EH (cell line): ENCODE measurements at regions not wholly inside any gene's neighbourhood (a gene's known extent, or its start where the extent isn't known, plus 50 kb on each side); places are given as distances from the start of the nearest gene placed in this dataset.
"Not testable (repeated sequence)": the region's sequence is repeated elsewhere in the genome, so short reads cannot be mapped to it uniquely, and the experiment has no call there.

Source experiments
- DNase-seq: peaks from one replicate; pipeline ENCODE4 v3.0.0-alpha.2; 2015; ENCODE audit warnings: low read depth

DNA sequence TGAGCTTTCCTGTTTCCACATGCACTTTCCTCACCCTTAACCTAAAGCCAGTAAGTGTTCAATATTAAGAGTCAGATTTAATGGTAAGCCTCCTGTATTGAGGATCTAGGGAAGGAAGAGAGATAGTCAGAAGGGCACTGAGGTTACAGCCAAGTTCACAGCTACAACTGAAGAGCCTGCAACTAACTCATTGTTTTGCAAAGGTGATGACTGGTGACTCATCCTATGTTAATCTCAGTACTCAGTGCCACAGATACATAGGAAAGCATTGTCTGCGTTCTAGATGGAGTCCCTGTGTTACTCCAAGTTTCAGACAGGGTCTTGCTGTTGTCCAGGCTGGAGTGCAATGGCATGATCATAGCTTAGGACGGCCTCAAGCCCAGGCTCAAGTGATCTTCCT lies 157.0 kb upstream of the RBM19 start:
- DNase-seq: no peak

DNA sequence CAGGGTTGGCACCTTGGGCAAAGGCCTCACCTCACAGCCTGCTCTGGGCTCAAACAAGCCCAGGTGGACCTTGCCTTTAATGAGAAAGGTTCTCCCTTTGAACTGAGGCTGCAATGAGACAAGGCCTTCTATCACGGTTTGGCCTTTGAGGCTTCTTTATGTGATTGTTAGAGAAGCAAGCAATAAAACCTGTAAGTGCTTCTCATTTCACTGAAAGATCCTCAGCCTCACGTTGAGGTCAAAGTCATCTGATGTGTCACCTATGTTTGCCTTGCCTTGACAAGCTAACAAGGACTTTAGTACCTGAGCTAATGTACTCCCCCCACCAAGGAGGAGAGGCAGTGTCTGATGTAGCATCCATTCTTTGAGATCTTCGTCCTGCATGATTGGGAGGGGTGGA lies 155.9 kb upstream of the RBM19 start:
- no peak for DNase-seq

DNA sequence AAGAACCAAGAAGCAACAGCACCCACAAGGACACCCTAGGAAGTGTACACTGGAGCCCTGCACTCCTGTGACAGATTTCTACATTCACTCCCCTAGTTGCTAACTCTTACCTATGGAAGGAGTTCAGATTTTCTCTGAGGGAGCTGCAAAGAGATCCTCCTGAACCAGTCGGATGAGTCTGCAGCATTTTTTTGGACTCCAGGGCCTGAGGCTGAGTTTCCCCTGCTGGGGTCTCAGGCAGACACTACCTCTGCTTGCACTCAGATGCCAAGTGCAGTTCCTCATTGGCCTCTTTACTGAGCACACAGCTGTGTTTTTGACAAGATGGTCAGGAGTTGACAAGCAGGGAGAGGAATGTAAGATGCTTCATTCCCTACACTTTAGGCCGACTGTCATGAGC lies 153.2 kb upstream of the RBM19 start:
- no peak for DNase-seq

DNA sequence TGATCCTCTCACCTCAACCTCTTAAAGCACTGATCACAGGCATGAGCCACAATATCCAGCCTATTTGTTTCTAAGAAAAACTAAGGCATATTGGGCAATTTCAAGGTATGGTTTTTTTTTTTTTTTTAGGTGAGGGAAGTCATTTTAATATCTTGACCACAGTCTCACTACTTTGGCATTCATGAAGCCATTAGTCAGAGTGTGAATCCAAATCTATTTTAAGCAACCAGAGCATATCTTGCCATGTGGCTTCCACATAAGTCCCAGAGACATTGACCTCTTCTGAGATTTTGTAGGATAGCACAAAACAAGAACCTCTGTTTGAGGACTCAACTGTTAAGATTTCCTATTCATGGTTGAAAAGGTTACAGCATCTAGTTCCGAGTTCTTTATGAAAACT lies 130.3 kb upstream of the RBM19 start:
- DNase-seq: peak; percentile 83

DNA sequence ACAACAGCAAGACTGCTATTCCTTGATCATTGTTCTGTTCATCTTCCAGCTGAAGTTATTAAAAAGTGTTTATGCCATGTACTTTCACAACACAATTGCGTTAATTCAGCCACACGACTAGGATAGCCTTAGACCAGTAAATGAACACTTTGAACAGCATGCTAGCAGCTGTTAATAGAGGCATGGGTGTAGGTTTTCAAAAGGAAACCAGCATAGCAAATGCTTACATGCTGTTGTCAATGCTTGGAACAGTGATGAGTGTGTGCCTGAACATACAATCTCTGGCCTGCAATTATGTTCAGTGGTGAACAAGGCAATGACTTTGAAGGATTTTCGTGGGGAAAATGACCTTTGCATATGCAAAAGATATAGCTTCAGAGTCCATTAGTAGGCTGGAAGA lies 127.4 kb upstream of the RBM19 start:
- no peak for DNase-seq

DNA sequence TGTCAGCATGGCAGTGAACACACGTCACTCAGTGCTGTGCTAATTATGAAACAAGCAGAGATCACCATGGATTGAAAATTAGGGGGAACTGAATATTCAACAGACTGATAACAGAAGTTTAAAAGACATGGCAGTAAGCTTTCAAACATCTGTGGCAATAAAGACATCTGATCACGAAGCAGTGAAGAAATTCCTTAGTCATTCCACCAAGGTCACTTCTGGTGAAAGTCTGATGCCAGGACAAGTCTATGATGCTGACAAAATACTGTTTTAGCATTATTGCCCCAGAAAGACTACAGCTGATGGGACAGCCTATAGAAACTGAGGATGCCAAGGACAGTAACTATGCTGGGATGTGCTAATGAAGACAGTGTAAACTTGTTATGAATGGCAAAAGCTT lies 126.9 kb upstream of the RBM19 start:
- DNase-seq: peak; percentile 5

DNA sequence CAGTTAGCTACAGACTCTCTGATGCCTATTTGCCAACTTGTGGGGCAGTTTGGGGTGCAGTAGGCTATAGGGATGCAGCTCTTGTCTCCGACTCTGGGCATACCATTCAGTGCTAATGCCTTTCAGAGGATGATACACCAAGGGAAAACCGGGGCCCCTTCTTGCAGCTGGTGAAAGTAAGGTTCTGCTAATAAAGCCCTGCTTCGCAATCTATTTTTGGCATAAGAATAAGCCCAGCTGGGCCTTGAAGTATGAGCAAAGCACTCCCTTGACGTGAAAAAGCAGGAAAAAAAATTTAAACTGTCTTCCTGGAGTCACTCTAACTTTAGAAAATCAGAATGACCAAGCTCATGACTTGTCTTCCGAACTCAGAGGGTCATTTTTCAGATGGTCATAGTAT lies 124.1 kb upstream of the RBM19 start:
- no peak for DNase-seq

DNA sequence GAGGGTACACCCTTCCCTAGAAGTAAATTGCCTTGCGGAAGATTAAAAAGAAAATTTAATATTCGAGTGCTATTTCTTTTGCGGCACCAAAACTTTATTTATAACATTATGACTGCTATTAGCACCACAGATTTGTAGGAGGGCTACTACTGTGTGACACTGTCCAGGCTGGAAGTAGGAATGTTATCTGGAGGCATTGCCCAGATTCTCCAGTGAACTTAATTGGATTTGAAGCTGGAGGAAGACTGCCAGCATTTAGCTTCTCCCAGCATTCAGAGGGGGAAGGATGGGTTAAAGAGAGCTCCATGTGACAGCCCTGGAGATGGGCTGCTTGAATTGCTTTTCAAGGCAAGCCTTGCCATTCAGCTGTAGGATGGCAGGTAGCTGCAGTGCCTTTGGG lies 107.0 kb upstream of the RBM19 start:
- DNase-seq: no peak

DNA sequence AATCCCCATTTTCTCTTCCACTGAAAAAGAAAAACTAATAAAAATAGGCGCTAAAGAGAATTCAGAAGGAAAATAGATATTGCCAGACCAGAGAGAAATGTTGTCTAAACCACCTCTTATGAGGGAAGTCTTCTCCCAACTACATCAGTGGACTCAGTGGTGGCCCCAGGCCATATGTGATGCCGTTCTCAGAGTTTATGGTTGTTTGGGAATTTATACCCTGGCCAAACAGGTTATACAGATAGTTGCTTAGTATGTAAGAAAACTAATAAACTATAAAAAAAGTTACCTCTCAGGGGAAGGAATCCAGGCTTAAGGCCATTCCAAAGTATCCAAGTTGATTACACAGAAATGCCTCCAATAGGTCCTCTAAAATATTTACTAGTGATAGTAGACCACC lies 103.4 kb upstream of the RBM19 start:
- DNase-seq: no peak

DNA sequence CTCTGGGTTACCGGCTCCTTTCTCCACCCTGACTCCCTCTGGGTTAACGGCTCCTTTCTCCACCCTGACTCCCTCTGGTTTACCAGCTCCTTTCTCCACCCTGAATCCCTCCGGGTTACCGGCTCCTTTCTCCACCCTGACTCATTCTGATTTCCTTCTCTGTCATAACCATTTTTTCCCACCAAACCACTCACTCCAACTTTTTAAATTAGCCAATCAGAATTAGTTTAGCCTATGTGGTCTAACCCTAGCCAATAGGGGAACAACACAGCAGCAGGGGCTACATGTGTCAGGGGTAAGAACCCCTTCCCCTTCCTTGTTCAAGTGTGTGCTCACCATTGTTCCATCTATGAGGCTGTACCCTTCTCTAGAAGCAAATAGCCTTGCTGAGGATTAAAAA lies 98.4 kb upstream of the RBM19 start:
- peak; percentile 4 for DNase-seq

DNA sequence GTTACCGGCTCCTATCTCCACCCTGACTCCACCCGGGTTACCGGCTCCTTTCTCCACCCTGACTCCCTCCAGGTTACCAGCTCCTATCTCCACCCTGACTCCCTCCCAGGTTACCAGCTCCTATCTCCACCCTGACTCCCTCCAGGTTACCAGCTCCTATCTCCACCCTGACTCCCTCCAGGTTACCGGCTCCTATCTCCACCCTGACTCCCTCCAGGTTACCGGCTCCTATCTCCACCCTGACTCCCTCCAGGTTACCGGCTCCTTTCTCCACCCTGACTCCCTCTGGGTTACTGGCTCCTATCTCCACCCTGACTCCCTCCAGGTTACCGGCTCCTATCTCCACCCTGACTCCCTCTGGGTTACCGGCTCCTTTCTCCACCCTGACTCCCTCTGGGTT lies 97.9 kb upstream of the RBM19 start:
- not testable (repeated sequence) for DNase-seq

DNA sequence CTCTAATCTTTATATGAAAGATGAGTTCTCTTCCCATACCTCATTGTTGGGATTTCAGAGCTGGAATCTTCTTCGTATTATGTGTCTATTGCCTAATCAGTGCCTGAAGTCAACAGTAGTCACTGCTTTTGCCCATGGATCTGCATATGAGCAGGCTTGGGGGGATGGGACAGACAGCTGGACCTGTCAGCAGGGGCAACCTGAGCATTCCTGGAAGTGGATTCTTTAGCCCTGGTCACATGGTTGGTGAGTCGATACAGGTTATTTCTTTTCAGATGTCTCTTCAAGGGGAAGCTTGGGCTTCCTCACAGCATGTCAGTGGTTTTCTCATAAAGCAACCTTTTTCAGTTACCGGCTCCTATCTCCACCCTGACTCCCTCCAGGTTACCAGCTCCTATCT lies 97.3 kb upstream of the RBM19 start:
- DNase-seq: no peak

DNA sequence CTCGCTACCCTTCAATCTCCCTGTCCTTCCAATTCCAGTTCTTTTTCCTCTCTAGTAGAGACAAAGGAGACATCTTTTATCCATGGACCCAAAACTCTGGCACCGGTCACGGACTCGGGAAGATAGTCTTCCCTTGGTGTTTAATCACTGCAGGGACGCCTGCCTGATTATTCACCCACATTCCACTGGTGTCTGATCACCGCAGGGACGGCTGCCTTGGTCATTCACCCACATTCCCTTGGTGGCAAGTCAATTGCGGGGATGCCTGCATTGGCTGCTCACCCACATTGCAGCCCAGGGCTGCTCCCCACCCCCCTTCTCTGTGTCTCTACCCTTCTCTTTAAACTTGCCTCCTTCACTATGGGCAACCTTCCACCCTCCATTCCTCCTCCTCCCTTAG lies 90.2 kb upstream of the RBM19 start:
- DNase-seq: peak; percentile 69

DNA sequence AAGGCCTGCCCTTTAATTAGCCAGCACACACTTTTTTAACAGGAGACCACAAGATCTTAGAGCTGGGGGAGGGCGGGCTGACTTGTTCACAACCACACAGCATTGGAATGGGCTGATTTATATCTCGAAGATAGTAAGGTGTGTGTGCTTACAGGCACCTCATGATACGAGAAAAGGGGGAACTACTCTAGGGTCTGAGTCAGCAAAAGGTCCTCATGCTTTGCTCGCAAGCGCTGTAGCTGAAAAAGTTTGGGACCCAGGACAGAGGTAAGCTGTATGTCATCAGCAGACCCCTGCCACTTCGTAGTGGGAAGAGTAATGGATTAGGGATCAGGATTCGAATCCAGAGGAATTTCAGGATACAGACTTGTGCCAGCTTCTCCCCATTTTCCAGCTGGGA lies 88.9 kb upstream of the RBM19 start:
- DNase-seq: no peak

DNA sequence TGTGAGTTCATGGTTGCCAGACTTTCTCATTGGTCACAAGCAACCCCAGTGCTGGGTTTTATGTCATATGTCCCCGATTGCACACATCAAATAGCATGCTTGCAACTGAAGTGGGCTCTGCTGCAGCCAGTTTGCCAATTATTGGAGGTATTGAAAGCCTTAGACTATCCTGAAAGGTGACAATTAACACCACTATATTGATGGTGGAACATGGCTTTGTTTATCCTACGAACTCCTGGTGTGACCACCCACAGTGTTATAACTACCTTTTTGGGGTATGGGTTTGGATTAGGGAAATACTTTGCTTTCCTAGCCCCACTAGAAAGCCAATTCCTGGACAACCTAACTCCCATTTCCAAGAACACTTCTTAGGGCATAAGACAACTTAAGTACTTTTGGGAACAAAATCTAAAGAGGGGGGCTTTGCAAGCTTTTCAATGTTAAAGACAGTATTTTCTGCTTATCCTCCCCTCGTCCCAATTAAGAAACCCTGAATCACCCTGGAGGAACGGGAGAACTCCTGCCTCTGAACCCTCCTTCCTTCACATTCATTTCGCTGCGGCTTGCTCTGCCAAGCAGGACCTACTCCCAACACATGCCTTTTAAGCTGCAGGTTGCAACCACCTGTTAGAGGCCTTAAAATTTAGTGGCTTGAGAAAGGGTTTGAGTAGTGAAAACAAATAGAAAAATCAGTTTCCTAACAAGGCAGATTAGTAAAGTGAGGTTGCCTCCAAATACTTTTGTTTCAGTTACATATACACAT lies 80.3 kb upstream of the RBM19 start:
- DNase-seq: no peak

DNA sequence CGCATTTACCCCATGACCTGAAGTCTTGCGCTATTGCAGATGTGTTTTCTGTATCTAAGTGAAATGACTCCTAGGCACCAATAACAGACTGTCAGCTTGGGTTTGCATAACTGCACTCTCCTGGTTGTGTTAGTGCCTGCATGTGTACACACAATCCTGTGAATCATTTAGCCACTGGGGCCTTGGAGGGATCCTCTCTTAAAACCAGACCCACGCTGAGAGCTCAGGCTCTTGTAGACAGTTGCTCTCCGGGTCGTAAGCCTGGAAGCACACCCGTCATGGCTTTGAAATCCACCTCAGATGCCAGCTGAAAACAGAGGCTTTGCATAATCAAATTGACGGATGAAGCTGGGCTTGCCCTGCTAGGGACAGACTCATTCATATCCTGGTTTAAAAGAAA lies 79.2 kb upstream of the RBM19 start:
- no peak for DNase-seq

DNA sequence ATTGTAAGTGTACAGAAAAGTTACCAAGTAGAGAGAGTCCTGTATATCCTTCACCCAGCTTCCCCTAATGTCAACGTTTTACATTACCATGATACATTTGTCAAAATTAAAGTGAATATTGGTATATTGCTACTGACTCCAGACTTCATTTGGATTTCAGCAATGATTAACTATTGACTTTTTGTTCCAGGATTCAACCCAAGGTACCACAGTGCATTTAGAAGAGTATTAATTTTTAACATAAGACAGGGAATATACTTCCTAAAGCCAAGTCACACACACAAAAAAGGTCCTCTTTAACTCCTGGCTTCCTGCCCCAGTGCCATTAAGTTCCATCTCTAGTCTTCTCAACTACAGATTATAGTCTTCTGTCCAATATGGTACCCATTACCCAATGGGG lies 75.5 kb upstream of the RBM19 start:
- DNase-seq: no peak

DNA sequence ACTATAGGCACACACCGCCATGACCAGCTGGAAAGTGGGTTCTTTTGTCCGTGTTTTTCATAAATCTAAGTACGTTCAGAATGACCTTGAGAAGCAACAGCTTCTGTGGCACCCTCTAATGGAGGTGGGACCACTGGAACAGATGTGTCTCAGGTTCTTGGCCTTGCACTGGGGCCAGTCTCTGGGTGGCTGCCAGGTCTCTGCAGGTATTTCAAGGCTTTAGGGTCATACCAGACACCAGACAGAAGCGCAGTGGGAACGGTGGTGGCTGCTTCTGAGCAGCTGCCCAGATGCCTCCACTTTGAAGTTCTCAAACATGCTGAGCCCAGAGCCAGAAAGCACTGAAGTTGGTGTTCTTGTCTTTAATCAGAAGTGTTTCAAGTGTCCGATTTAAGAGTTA lies 75.0 kb upstream of the RBM19 start:
- no peak for DNase-seq

DNA sequence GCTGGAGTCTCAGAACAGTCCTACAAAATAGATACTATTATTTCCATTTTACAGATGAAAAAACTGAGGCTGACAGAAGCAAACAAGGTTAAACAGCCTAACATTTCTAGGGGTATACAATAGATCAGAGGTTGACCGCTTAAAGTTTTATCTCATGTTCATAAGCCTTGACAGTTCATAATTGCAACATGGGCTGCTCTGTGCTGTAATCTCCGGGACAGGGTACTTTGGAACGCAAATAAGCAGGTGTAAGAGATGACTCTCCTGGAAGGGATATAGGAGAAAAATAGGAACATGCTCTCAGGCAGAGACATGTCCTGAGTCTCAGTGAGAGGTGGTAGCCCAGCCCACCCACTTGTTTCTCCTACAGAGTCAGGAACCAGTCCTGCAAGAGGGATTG lies 72.8 kb upstream of the RBM19 start:
- DNase-seq: no peak

DNA sequence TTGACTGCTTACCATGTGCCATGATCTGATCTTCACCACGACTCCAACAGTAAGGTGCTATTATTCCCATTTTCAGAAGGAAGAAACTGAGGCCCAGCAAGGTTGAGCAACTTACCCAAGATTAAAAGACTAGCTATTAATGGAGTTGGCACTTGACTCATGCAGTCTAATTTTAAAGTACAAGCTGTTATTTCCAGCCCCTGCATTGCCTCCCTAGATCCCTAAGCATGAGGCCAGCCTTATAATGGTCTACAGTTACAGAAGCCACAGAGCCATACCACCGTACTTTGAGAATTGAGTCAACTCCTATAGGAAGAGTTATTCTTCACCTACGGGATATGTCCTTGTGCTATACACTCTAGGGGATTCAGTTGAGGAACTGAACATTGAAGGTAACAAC lies 66.7 kb upstream of the RBM19 start:
- DNase-seq: no peak

DNA sequence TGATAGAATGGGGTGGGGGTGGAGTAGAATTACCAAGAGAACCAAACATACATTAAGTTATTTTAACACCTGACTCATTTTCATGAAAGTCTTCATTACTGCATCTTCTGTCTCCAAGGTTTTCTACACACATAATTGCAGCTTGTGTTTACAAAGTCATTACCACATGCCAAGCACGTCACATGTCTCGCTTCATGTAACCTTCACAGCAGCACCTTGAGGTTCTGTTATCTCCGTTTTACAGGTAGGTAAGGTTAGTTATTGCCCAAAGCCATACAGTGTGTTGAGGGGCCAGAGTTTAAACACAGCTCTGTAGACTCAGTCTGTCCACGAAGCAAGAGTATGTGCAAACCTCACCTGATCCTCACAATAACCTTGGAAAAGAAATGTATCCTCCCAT lies 64.3 kb upstream of the RBM19 start:
- no peak for DNase-seq

DNA sequence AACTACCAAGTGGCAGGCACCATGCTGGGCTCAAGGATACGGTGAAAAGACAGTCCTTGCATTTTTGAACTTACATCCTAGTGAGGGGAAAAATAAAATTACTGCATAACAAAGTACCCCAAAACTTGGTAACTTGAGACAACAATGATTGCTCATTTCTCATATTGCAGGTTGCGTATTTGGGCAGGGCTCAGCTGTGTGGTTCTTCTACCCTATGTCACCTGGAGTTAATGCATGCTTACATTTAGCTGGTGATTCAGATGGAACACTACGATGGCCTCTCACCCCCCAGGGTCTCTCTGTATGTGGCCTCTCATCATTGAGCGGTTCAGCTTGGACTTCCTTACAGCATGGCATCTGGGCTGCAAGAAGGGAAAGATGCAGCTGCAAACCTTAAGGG lies 60.7 kb upstream of the RBM19 start:
- DNase-seq: no peak

DNA sequence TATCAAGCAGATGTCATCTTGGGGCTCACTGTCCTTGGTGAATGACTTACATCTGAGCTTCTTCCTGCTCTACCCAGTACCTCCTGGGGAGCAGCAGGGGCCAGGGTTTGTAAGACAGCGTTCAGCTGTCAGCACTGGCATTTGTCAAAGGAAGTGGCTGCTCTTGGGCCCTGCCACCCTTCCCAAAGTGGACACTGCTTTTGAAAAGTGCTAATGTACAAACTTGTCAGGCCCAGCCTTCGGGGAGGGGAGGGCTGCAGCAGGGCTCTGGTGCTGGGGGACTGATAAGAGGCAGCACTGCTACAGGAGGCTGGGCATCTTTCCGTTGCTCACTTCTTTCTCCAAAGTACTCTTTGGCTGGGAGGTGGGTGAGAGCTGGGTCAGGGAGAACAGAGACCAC lies 59.8 kb upstream of the RBM19 start:
- no peak for DNase-seq

DNA sequence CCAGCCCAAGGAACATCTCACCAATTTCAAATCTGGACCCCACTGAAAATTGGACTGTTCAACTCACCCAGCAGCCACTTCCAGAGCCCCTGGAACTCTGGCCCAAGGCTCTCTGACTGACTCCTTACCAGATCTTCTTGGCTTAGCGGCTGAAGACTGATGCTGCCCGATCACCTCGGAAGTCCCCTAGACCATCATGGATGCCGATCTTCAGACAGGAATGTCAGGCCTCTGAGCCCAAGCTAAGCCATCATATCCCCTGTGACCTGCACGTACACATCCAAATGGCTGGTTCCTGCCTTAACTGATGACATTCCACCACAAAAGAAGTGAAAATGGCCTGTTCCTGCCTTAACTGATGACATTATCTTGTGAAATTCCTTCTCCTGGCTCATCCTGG lies 56.0 kb upstream of the RBM19 start:
- not testable (repeated sequence) for DNase-seq

DNA sequence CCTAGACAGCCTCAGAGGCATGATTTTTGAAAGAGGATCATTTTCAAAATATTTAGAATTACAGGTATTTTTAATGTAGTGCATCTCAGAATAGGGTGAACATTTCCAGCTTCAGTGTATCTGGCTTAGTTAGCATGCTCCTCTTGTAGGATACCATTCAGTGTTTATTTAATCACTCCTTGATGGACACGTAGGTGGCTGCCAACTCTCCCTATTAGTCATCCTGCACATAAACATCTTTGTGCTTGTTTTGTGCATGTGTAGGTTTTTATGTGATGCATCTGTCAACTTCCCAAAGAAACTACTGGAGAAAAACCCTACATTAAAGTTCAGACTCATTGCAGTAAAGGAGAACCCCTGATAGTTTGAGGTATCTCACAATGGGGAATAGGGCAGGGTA lies 52.5 kb upstream of the RBM19 start:
- peak; percentile 36 for DNase-seq
